SK-N-MC (cell line): ENCODE measurements at regions not wholly inside any gene's neighbourhood (a gene's known extent, or its start where the extent isn't known, plus 50 kb on each side); places are given as distances from the start of the nearest gene placed in this dataset.

Experiments
- EZH2 ChIP-seq: fragments of 200-600 bp; sonication (generic); IDR thresholded peaks from one replicate; pipeline ENCODE4 v1.6.1; 2017; ENCODE audit warnings: antibody characterized with exemption
- POLR2AphosphoS5 ChIP-seq: IDR thresholded peaks from 2 replicates; pipeline ENCODE4 v1.6.1; 2012; ENCODE audit warnings: mild to moderate bottlenecking, low read depth, low read length, borderline replicate concordance

- TF ChIP-seq EZH2 = no peak
- TF ChIP-seq POLR2AphosphoS5 = no peak
These were observed 115.7 kb downstream of the RFLNA start for GRCh38 chr12:124410354-124411175.
